Ascending aorta (tissue), 2 donors: ENCODE measurements at regions not wholly inside any gene's neighbourhood (a gene's known extent, or its start where the extent isn't known, plus 50 kb on each side); places are given as distances from the start of the nearest gene placed in this dataset.

Source experiments
- DNase-seq, 2 donors: peaks; one replicate each; pipeline ENCODE4 v3.0.0-alpha.2; 2019; ENCODE audit warnings: low spot score in 2 of 2
- H3K27ac ChIP-seq, 2 donors: fragments of 200-600 bp; sonication (generic); one replicate each; pipeline ENCODE4 v1.5.1; 2016 to 2017; ENCODE audit warnings: mild to moderate bottlenecking in 1 of 2
- H3K27me3 ChIP-seq: fragments of 200-600 bp; sonication (generic); one replicate; pipeline ENCODE4 v1.5.1; 2017
- H3K36me3 ChIP-seq, 2 donors: fragments of 200-600 bp; sonication (generic); one replicate each; pipeline ENCODE4 v1.5.1; 2016
- H3K4me1 ChIP-seq, 2 donors: fragments of 200-600 bp; sonication (generic); one replicate each; pipeline ENCODE4 v1.5.1; 2016 to 2017; ENCODE audit warnings: mild to moderate bottlenecking in 1 of 2
- H3K4me3 ChIP-seq, 2 donors: fragments of 200-600 bp; sonication (generic); one replicate each; pipeline ENCODE4 v1.5.1; 2016 to 2017; ENCODE audit warnings: mild to moderate bottlenecking in 1 of 2
- H3K9me3 ChIP-seq, 2 donors: fragments of 200-600 bp; sonication (generic); one replicate each; pipeline ENCODE4 v1.5.1; 2016
- intact Hi-C: fragments of 100-400 bp; cut with DNase I; formaldehyde crosslinking; loops from one replicate; pipeline ENCODE4 v1.15.1; 2023
- TF ChIP-seq, protein P1 (sequence below), 3 experiments: fragments of 200-600 bp in 2 of 3; fragments of 450-650 bp in 1 of 3; sonication (generic) in 2 of 3; IDR thresholded peaks; one replicate each; pipeline ENCODE4 v1.5.1; 2016 to 2019; ENCODE audit warnings: antibody characterized with exemption in 3 of 3, mild to moderate bottlenecking in 1 of 3, moderate library complexity in 1 of 3

GRCh38 chr18:78414302-78414701 lies 565.3 kb upstream of the SALL3 start:
- H3K9me3 ChIP-seq = no peaks in the 10 kb centered on the region
- no peak overlapping the region for H3K4me3 ChIP-seq
- intact Hi-C loops = no loop called here
- DNase-seq = no peak
- H3K27me3 ChIP-seq = no peaks in the 10 kb centered on the region
- no peaks in the 10 kb centered on the region for H3K4me1 ChIP-seq
- no peak overlapping the region for H3K27ac ChIP-seq
- TF ChIP-seq, protein P1, sequence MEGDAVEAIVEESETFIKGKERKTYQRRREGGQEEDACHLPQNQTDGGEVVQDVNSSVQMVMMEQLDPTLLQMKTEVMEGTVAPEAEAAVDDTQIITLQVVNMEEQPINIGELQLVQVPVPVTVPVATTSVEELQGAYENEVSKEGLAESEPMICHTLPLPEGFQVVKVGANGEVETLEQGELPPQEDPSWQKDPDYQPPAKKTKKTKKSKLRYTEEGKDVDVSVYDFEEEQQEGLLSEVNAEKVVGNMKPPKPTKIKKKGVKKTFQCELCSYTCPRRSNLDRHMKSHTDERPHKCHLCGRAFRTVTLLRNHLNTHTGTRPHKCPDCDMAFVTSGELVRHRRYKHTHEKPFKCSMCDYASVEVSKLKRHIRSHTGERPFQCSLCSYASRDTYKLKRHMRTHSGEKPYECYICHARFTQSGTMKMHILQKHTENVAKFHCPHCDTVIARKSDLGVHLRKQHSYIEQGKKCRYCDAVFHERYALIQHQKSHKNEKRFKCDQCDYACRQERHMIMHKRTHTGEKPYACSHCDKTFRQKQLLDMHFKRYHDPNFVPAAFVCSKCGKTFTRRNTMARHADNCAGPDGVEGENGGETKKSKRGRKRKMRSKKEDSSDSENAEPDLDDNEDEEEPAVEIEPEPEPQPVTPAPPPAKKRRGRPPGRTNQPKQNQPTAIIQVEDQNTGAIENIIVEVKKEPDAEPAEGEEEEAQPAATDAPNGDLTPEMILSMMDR (IDR thresholded peaks at IDR 0.05) = no peak
- no peaks in the 10 kb centered on the region for H3K36me3 ChIP-seq

GRCh38 chr18:78416853-78417252 lies 562.8 kb upstream of the SALL3 start:
- TF ChIP-seq, protein P1 (IDR thresholded peaks at IDR 0.05) = no peak
- Histone ChIP-seq H3K9me3 (no peaks in the 10 kb centered on the region), H3K4me3 (no peak overlapping the region), H3K4me1 (no peaks in the 10 kb centered on the region), H3K36me3 (no peaks in the 10 kb centered on the region), H3K27ac (no peak overlapping the region), H3K27me3 (no peaks in the 10 kb centered on the region)
- DNase-seq = no peak
- intact Hi-C loops = no loop called here

DNA sequence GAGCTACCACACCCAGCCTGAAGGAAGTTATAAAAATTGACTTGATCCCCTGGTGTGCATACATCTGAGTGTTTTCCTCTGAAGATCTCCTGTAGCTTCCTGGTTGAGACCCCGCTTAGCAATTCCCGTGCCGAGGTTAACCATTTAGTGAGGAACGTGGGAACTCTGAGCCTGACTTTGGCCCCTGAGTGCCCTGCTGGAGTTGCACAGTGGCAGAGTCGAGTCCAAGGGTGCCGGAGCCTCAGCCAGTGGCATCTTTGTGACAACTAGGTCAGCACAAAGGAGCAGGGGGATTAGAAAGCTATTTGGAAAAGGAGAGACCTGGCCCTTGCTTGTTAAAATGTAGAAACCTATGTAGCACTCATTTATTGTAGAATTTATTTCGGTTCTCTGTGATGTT lies 561.2 kb upstream of the SALL3 start:
- no peaks in the 10 kb centered on the region for H3K4me1 ChIP-seq
- DNase-seq = no peak
- no peak overlapping the region for H3K4me3 ChIP-seq
- intact Hi-C loops = no loop called here
- TF ChIP-seq, protein P1 (IDR thresholded peaks at IDR 0.05) = no peak
- H3K36me3 ChIP-seq = no peaks in the 10 kb centered on the region
- no peaks in the 10 kb centered on the region for H3K27me3 ChIP-seq
- H3K9me3 ChIP-seq = no peaks in the 10 kb centered on the region
- no peak overlapping the region for H3K27ac ChIP-seq

DNA sequence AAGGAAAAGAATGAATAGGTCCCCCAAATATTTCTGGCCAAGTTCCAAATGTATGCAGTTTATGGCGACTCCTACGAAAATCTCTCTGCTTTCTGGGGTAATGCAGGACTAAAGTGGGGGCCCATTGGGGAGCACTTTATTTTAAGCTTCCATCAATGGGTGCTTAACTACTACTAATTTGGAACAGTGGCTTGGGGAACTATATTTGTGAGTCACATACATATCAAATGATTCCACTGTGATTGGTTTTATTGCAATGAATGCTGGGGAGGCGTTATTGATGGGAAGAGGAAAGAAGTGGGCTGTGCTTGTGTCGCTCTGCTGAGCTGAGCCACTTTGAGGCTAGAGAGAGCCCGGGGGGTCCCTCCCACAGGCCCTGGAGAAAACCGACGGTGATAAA lies 560.4 kb upstream of the SALL3 start:
- intact Hi-C loops = no loop called here
- H3K4me3 ChIP-seq = no peak overlapping the region
- no peaks in the 10 kb centered on the region for H3K9me3 ChIP-seq
- H3K27me3 ChIP-seq = no peaks in the 10 kb centered on the region
- no peak for DNase-seq
- TF ChIP-seq, protein P1 (IDR thresholded peaks at IDR 0.05) = no peak
- H3K27ac ChIP-seq = no peak overlapping the region
- H3K36me3 ChIP-seq = no peaks in the 10 kb centered on the region
- no peaks in the 10 kb centered on the region for H3K4me1 ChIP-seq

DNA sequence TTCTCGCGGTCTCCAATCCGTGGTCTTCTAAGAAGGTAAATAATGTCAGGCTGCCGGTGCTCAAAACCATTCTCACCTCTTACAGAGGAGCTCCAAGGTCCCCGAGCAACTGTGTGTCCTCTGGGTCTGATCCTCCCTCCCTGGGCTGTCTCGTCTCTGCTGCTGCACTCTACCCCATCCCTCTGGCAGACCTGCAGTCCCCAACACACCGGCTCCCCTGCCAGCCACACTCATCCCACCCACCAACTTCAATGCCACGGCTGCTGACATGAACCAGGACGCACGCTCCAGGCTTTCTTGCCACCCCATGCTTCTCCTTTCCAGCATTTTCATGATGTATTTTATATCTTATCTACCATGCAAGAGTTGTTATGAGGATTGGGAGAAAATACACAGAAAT lies 559.5 kb upstream of the SALL3 start:
- Histone ChIP-seq H3K27me3 (no peaks in the 10 kb centered on the region), H3K27ac (no peak overlapping the region), H3K9me3 (no peaks in the 10 kb centered on the region), H3K4me1 (no peaks in the 10 kb centered on the region), H3K36me3 (no peaks in the 10 kb centered on the region), H3K4me3 (no peak overlapping the region)
- TF ChIP-seq, protein P1 (IDR thresholded peaks at IDR 0.05) = no peak
- intact Hi-C loops = no loop called here
- DNase-seq = no peak

GRCh38 chr18:78421392-78421791 lies 558.2 kb upstream of the SALL3 start:
- DNase-seq = no peak
- H3K27me3 ChIP-seq = no peaks in the 10 kb centered on the region
- no peaks in the 10 kb centered on the region for H3K9me3 ChIP-seq
- H3K27ac ChIP-seq = no peak overlapping the region
- H3K4me3 ChIP-seq = no peak overlapping the region
- H3K4me1 ChIP-seq = no peaks in the 10 kb centered on the region
- TF ChIP-seq, protein P1 (IDR thresholded peaks at IDR 0.05) = no peak
- intact Hi-C loops = no loop called here
- H3K36me3 ChIP-seq = no peaks in the 10 kb centered on the region
